SK-N-SH treated with all-trans-retinoic acid at 6 μM for 48 hours (cell line): ENCODE measurements at regions not wholly inside any gene's neighbourhood (a gene's known extent, or its start where the extent isn't known, plus 50 kb on each side); places are given as distances from the start of the nearest gene placed in this dataset.

Source experiments
- ATAC-seq: fragments of 200-7000 bp; cut with Tn5 transposase; 3 replicates; pipeline ENCODE4 v1.9.1; 2020; ENCODE audit warnings: mild to moderate bottlenecking, moderate library complexity
- ARNTL ChIP-seq: fragments of 450-650 bp; formaldehyde crosslinking; IDR thresholded peaks from 2 replicates; pipeline ENCODE4 v1.5.0; 2020; ENCODE audit warnings: low read depth, mild to moderate bottlenecking, moderate library complexity, borderline replicate concordance
- BACH2 ChIP-seq: fragments of 250-450 bp; sonication (Bioruptor Pico); IDR thresholded peaks from 2 replicates; pipeline ENCODE4 v1.9.0; 2021; ENCODE audit warnings: mild to moderate bottlenecking, borderline replicate concordance
- CREB5 ChIP-seq: fragments of 250-450 bp; sonication (Bioruptor Pico); IDR thresholded peaks from 2 replicates; pipeline ENCODE4 v1.5.1; 2020; ENCODE audit warnings: low read depth, mild to moderate bottlenecking, moderate library complexity
- CSDC2 ChIP-seq: fragments of 250-450 bp; sonication (Bioruptor Pico); IDR thresholded peaks from 2 replicates; pipeline ENCODE4 v1.5.0; 2020; ENCODE audit warnings: mild to moderate bottlenecking, moderate library complexity
- CSRNP3 ChIP-seq: fragments of 250-450 bp; sonication (Bioruptor Pico); IDR thresholded peaks from 2 replicates; pipeline ENCODE4 v1.5.1; 2021; ENCODE audit warnings: mild to moderate bottlenecking, moderate library complexity
- ISL1 ChIP-seq: fragments of 250-450 bp; sonication (Bioruptor Pico); IDR thresholded peaks from 2 replicates; pipeline ENCODE4 v2.1.2; 2022; ENCODE audit warnings: mild to moderate bottlenecking, moderate library complexity
- OSR1 ChIP-seq: fragments of 250-450 bp; sonication (Bioruptor Pico); IDR thresholded peaks from 2 replicates; pipeline ENCODE4 v1.8.0; 2022; ENCODE audit warnings: moderate library complexity, mild to moderate bottlenecking, inconsistent platforms
- PATZ1 ChIP-seq: fragments of 250-450 bp; sonication (Bioruptor Pico); IDR thresholded peaks from 2 replicates; pipeline ENCODE4 v1.8.0; 2020; ENCODE audit warnings: mild to moderate bottlenecking, moderate library complexity, borderline replicate concordance
- POU6F1 ChIP-seq: fragments of 250-450 bp; sonication (Bioruptor Pico); IDR thresholded peaks from 2 replicates; pipeline ENCODE4 v1.8.0; 2021; ENCODE audit warnings: low read depth, mild to moderate bottlenecking, moderate library complexity, borderline replicate concordance
- PPARA ChIP-seq: fragments of 250-450 bp; sonication (Bioruptor Pico); IDR thresholded peaks from 2 replicates; pipeline ENCODE4 v1.5.0; 2020; ENCODE audit warnings: mild to moderate bottlenecking, borderline replicate concordance
- RARB ChIP-seq: fragments of 250-450 bp; sonication (Bioruptor Pico); IDR thresholded peaks from 2 replicates; pipeline ENCODE4 v1.8.0; 2021; ENCODE audit warnings: mild to moderate bottlenecking, moderate library complexity
- SNAI2 ChIP-seq: fragments of 250-450 bp; sonication (Bioruptor Pico); IDR thresholded peaks from 2 replicates; pipeline ENCODE4 v1.5.0; 2020; ENCODE audit warnings: mild to moderate bottlenecking, moderate library complexity
- TCF4 ChIP-seq: fragments of 250-450 bp; sonication (Bioruptor Pico); IDR thresholded peaks from 2 replicates; pipeline ENCODE4 v1.8.0; 2021; ENCODE audit warnings: mild to moderate bottlenecking, moderate library complexity, borderline replicate concordance
- TOX ChIP-seq: fragments of 250-450 bp; sonication (Bioruptor Pico); IDR thresholded peaks from 2 replicates; pipeline ENCODE4 v1.8.0; 2021; ENCODE audit warnings: mild to moderate bottlenecking, moderate library complexity, borderline replicate concordance
- TSHZ2 ChIP-seq: fragments of 250-450 bp; sonication (Bioruptor Pico); IDR thresholded peaks from 2 replicates; pipeline ENCODE4 v1.5.0; 2020; ENCODE audit warnings: mild to moderate bottlenecking, moderate library complexity
- ZC3H10 ChIP-seq: fragments of 250-450 bp; sonication (Bioruptor Pico); IDR thresholded peaks from 2 replicates; pipeline ENCODE4 v1.5.1; 2021; ENCODE audit warnings: mild to moderate bottlenecking, moderate library complexity
- ZFP3 ChIP-seq: fragments of 250-450 bp; sonication (Bioruptor Pico); IDR thresholded peaks from 2 replicates; pipeline ENCODE4 v1.5.0; 2020; ENCODE audit warnings: mild to moderate bottlenecking, moderate library complexity
- ZNF565 ChIP-seq: fragments of 450-650 bp; formaldehyde crosslinking; conservative IDR thresholded peaks from 2 replicates; pipeline ENCODE4 v1.5.0; 2020; ENCODE audit warnings: low read depth, mild to moderate bottlenecking, moderate library complexity
- ZNF70 ChIP-seq: fragments of 450-650 bp; formaldehyde crosslinking; IDR thresholded peaks from 2 replicates; pipeline ENCODE4 v1.5.0; 2020; ENCODE audit warnings: mild to moderate bottlenecking, moderate library complexity

- no peak for ATAC-seq
- TF ChIP-seq CSRNP3, result no peak
- TF ChIP-seq TSHZ2 (CRISPR knock-in tag), result no peak
- TF ChIP-seq ARNTL (CRISPR knock-in tag), result no peak
- no peak for TF ChIP-seq SNAI2
- no peak for TF ChIP-seq ZNF565
- no peak for TF ChIP-seq PATZ1 (CRISPR knock-in tag)
- no peak for TF ChIP-seq CREB5 (CRISPR knock-in tag)
- TF ChIP-seq OSR1 (CRISPR knock-in tag), result no peak
- no peak for TF ChIP-seq PPARA (CRISPR knock-in tag)
- TF ChIP-seq ZC3H10 (CRISPR knock-in tag), result no peak
Observed at GRCh38 chr5:130666462-130666861, 498.6 kb downstream of the HINT1 start.

- ATAC-seq, result no peak
- no peak for TF ChIP-seq BACH2 (CRISPR knock-in tag)
- TF ChIP-seq CREB5 (CRISPR knock-in tag), result no peak
- TF ChIP-seq PATZ1 (CRISPR knock-in tag), result no peak
- no peak for TF ChIP-seq ZFP3 (CRISPR knock-in tag)
- no peak for TF ChIP-seq ISL1 (CRISPR knock-in tag)
- no peak for TF ChIP-seq SNAI2
- no peak for TF ChIP-seq RARB
- TF ChIP-seq TCF4, result no peak
- TF ChIP-seq ZNF70, result no peak
- TF ChIP-seq POU6F1 (CRISPR knock-in tag), result no peak
- TF ChIP-seq CSDC2 (CRISPR knock-in tag), result no peak
- no peak for TF ChIP-seq TOX (CRISPR knock-in tag)
- TF ChIP-seq ZNF565, result no peak
Observed at GRCh38 chr5:130652176-130652575, 512.9 kb downstream of the HINT1 start.
